GM12878 (cell line): ENCODE measurements at regions not wholly inside any gene's neighbourhood (a gene's known extent, or its start where the extent isn't known, plus 50 kb on each side); places are given as distances from the start of the nearest gene placed in this dataset.

Source experiments
- ATAC-seq: fragments of 200-7000 bp; cut with Tn5 transposase; 3 replicates; pipeline ENCODE4 v1.9.1; 2020; ENCODE audit warnings: mild to moderate bottlenecking, moderate library complexity
- BruUV-seq: library from RNA; stranded (reverse); fragments of 400-500 nt; replicated peaks from 2 replicates; lab custom pipeline; 2021; lab: Mats Ljungman, UMichigan
- CTCF ChIA-PET: fragments of 300-600 bp; sonication (Branson Sonifier 250); formaldehyde crosslinking; extraction: SDS; loops from one replicate; lab custom pipeline; 2021; ENCODE audit warnings: inconsistent platforms; lab: Yijun Ruan, JAX
- POLR2A ChIA-PET: fragments of 350-600 bp; formaldehyde crosslinking; extraction: SDS; loops from one replicate; lab custom pipeline; 2021; ENCODE audit warnings: inconsistent platforms; lab: Charles Lee
- RAD21 ChIA-PET: fragments of 300-600 bp; sonication (Branson Sonifier 250); formaldehyde crosslinking; loops from one replicate; lab custom pipeline; 2023; ENCODE audit warnings: antibody characterized with exemption; ENCODE audit not compliant: unreplicated experiment; lab: Charles Lee
- SMC1A ChIA-PET: fragments of 300-600 bp; sonication (Branson Sonifier 250); formaldehyde crosslinking; loops from one replicate; lab custom pipeline; 2023; ENCODE audit not compliant: unreplicated experiment, uncharacterized antibody; lab: Charles Lee
- DNase-seq: peaks from one replicate; pipeline ENCODE4 v3.0.0-alpha.2; 2011; ENCODE audit warnings: low read depth, low spot score
- FAIRE-seq: peaks from 3 replicates; lab custom pipeline; 2011; peaks lifted over from hg19 to GRCh38; lab: Jason Lieb, UNC
- H2AFZ ChIP-seq: 2 replicates; pipeline ENCODE4 v1.6.0; 2011; ENCODE audit warnings: low read depth, low read length, control low read depth; ENCODE audit not compliant: control insufficient read depth
- H3K27ac ChIP-seq: 2 replicates; pipeline ENCODE4 v1.5.1; 2011; ENCODE audit warnings: control low read depth; ENCODE audit not compliant: control insufficient read depth, insufficient read depth
- H3K27me3 ChIP-seq, 2 experiments: replicated peaks in 1 of 2; 2 replicates each; pipeline versions ENCODE4 v1.6.0 to v1.6.1; 2011; ENCODE audit warnings: low read length in 1 of 2; ENCODE audit not compliant: control insufficient read depth in 2 of 2, insufficient read depth in 2 of 2
- H3K36me3 ChIP-seq, 2 experiments: 2 replicates each; pipeline ENCODE4 v1.5.1; 2011; ENCODE audit warnings: low read length in 1 of 2; ENCODE audit not compliant: control insufficient read depth in 2 of 2, insufficient read depth in 2 of 2
- H3K4me1 ChIP-seq: 2 replicates; pipeline ENCODE4 v1.6.1; 2011; ENCODE audit warnings: mild to moderate bottlenecking, low read length, moderate library complexity, mixed read lengths; ENCODE audit not compliant: control insufficient read depth, insufficient read depth
- H3K4me2 ChIP-seq: 2 replicates; pipeline ENCODE4 v1.6.0; 2011; ENCODE audit warnings: control low read depth; ENCODE audit not compliant: control insufficient read depth, insufficient read depth
- H3K4me3 ChIP-seq: fragments of 200-600 bp; sonication (generic); 2 replicates; pipeline ENCODE4 v1.5.1; 2016
- H3K79me2 ChIP-seq: 2 replicates; pipeline ENCODE4 v1.6.0; 2011; ENCODE audit warnings: low read length; ENCODE audit not compliant: control insufficient read depth, insufficient read depth
- H3K9ac ChIP-seq: 2 replicates; pipeline ENCODE4 v1.8.0; 2011; ENCODE audit warnings: low read length, control low read depth, mixed read lengths; ENCODE audit not compliant: control insufficient read depth, insufficient read depth
- H3K9me3 ChIP-seq: replicated peaks from 3 replicates; pipeline ENCODE4 v1.5.1; 2011; ENCODE audit warnings: mild to moderate bottlenecking, low read length; ENCODE audit not compliant: control insufficient read depth, insufficient read depth
- H4K20me1 ChIP-seq: 2 replicates; pipeline ENCODE4 v1.6.0; 2011; ENCODE audit not compliant: control insufficient read depth, insufficient read depth
- HDAC6 ChIP-seq: fragments of 200-600 bp; sonication (generic); IDR thresholded peaks from one replicate; pipeline ENCODE4 v1.8.0; 2017; ENCODE audit warnings: antibody characterized with exemption; ENCODE audit not compliant: unreplicated experiment
- MLLT1 ChIP-seq: fragments of 450-650 bp; IDR thresholded peaks from 2 replicates; pipeline ENCODE4 v1.6.1; 2016; ENCODE audit warnings: mild to moderate bottlenecking
- NFYA ChIP-seq: IDR thresholded peaks from 2 replicates; pipeline ENCODE4 v1.6.1; 2011; ENCODE audit warnings: low read depth, mild to moderate bottlenecking, low read length, improper control_type of control experiment, borderline replicate concordance
- RB1 ChIP-seq: fragments of 450-650 bp; formaldehyde crosslinking; IDR thresholded peaks from 2 replicates; pipeline ENCODE4 v1.6.1; 2017; ENCODE audit warnings: mild to moderate bottlenecking, borderline replicate concordance
- ZBED1 ChIP-seq: IDR thresholded peaks from 2 replicates; pipeline ENCODE4 v1.6.1; 2016; ENCODE audit warnings: borderline replicate concordance
- ZNF207 ChIP-seq: fragments of 450-650 bp; IDR thresholded peaks from 2 replicates; pipeline ENCODE4 v1.6.1; 2014; ENCODE audit warnings: antibody characterized with exemption, mild to moderate bottlenecking, borderline replicate concordance
- ZNF592 ChIP-seq: fragments of 450-650 bp; IDR thresholded peaks from 2 replicates; pipeline ENCODE4 v1.6.1; 2017; ENCODE audit warnings: mild to moderate bottlenecking, moderate library complexity
- WGBS: methylation state at CpG from one replicate; pipeline ENCODE4 v1.1.6; 2016; ENCODE audit warnings: low lambda C conversion rate; ENCODE audit not compliant: insufficient replicate concordance, insufficient coverage; ENCODE audit errors: missing lambda C conversion rate; 5-methylcytosine and 5-hydroxymethylcytosine counted together
- in situ Hi-C: fragments of 300-500 bp; cut with MboI; formaldehyde crosslinking; loops from 9 replicates; pipeline ENCODE4 v1.14.3; 2018; ENCODE audit warnings: mixed read lengths
- intact Hi-C: fragments of 100-400 bp; cut with micrococcal nuclease; formaldehyde crosslinking; loops from one replicate; pipeline ENCODE4 v1.14.2; 2022; ENCODE audit not compliant: unreplicated experiment

GRCh38 chr22:27394806-27395404 is 406.7 kb downstream of the MN1 start:
- Histone ChIP-seq H3K4me1 (no peaks in the 10 kb centered on the region), H3K27ac (no peak overlapping the region), H2AFZ (no peak overlapping the region), H3K9ac (no peak overlapping the region), H3K36me3 (no peaks in the 10 kb centered on the region), H4K20me1 (no peaks in the 10 kb centered on the region), H3K4me2 (no peak overlapping the region), H3K27me3 (no peaks in the 10 kb centered on the region; a peak in 1 of 4 replicates), H3K79me2 (no peaks in the 10 kb centered on the region), H3K4me3 (no peak overlapping the region), H3K9me3 (no peaks in the 10 kb centered on the region)
- intact Hi-C loops: no loop called here
- no peak for ATAC-seq
- ChIA-PET RAD21 (no interaction called here), CTCF (no interaction called here), SMC1A (no interaction called here), POLR2A (no interaction called here)
- in situ Hi-C loops: loop anchor here (5.0 kb wide), 1 partner anchor 52 kb away; no protein-coding TSS in a partner anchor
- no peak for DNase-seq
- FAIRE-seq: no peak
- BruUV-seq: no TSS peak
- WGBS: 0% methylated on average over 3 of the region's 3 CpGs
- no peak for TF ChIP-seq MLLT1
- no peak for TF ChIP-seq ZBED1
- TF ChIP-seq RB1: no peak
- no peak for TF ChIP-seq ZNF207
- no peak for TF ChIP-seq ZNF592
- TF ChIP-seq NFYA: no peak
- no peak for TF ChIP-seq HDAC6
